Parathyroid adenoma (tissue), 2 donors: ENCODE measurements at regions not wholly inside any gene's neighbourhood (a gene's known extent, or its start where the extent isn't known, plus 50 kb on each side); places are given as distances from the start of the nearest gene placed in this dataset.

ENCODE experiments used
- H2AFZ ChIP-seq: fragments of 300-600 bp; sonication (generic); one replicate; pipeline ENCODE4 v1.7.0; 2017; ENCODE audit warnings: antibody characterized with exemption, mild to moderate bottlenecking
- H3K27ac ChIP-seq: fragments of 300-600 bp; sonication (generic); one replicate; pipeline ENCODE4 v1.7.0; 2017
- H3K27me3 ChIP-seq: fragments of 300-600 bp; sonication (generic); one replicate; pipeline ENCODE4 v1.7.0; 2017; ENCODE audit warnings: low read length; ENCODE audit not compliant: control insufficient read depth, insufficient read depth
- H3K36me3 ChIP-seq: fragments of 300-600 bp; sonication (generic); one replicate; pipeline ENCODE4 v1.7.0; 2017; ENCODE audit warnings: low read length; ENCODE audit not compliant: control insufficient read depth, insufficient read depth
- H3K4me1 ChIP-seq: fragments of 300-600 bp; sonication (generic); one replicate; pipeline ENCODE4 v1.7.0; 2017; ENCODE audit warnings: control low read depth
- H3K4me2 ChIP-seq: fragments of 300-600 bp; sonication (generic); one replicate; pipeline ENCODE4 v1.7.0; 2017; ENCODE audit warnings: low read length
- H3K4me3 ChIP-seq: fragments of 300-600 bp; sonication (generic); one replicate; pipeline ENCODE4 v1.7.0; 2017; ENCODE audit warnings: low read depth, low read length
- H3K79me2 ChIP-seq: fragments of 300-600 bp; sonication (generic); one replicate; pipeline ENCODE4 v1.7.0; 2017; ENCODE audit warnings: control low read depth
- H3K9ac ChIP-seq: fragments of 300-600 bp; sonication (generic); one replicate; pipeline ENCODE4 v1.7.0; 2017; ENCODE audit warnings: mild to moderate bottlenecking
- H3K9me3 ChIP-seq: fragments of 300-600 bp; sonication (generic); one replicate; pipeline ENCODE4 v1.7.0; 2017; ENCODE audit warnings: low read length; ENCODE audit not compliant: control insufficient read depth
- CTCF ChIP-seq: fragments of 300-600 bp; sonication (generic); IDR thresholded peaks from one replicate; pipeline ENCODE4 v1.7.0; 2017; ENCODE audit warnings: antibody characterized with exemption, mild to moderate bottlenecking
- donor health status: primary hyperparathyroidism.

GRCh38 chr7:81574723-81575326, 195.0 kb downstream of the HGF start:
- Histone ChIP-seq H3K36me3 (no peaks in the 10 kb centered on the region), H3K9ac (no peak overlapping the region), H3K4me3 (no peak overlapping the region), H2AFZ (no peak overlapping the region), H3K27ac (no peak overlapping the region), H3K4me2 (no peak overlapping the region), H3K27me3 (no peaks in the 10 kb centered on the region), H3K79me2 (no peaks in the 10 kb centered on the region), H3K9me3 (no peaks in the 10 kb centered on the region), H3K4me1 (no peaks in the 10 kb centered on the region)
- no peak for TF ChIP-seq CTCF

DNA sequence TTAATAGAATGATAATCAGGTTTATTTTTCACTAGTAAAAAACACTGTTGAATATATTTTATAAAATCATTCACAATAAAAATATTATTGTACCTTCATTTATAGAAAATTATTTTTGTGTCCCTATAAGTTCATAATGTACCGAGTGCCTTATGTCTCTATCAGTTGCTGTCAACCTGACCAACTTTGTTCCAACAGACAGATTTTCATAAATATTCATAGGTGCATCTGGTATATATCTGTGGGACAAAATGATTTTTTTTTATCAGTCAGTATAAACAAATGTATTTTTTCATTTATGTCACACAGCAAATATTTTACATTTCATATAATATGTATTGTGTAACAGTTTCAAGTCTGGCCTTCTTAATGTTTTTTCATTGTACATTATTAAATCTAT, 195.9 kb downstream of the HGF start:
- Histone ChIP-seq H3K4me2 (no peak overlapping the region), H3K79me2 (no peaks in the 10 kb centered on the region), H3K9me3 (no peaks in the 10 kb centered on the region), H3K9ac (no peak overlapping the region), H3K4me1 (no peaks in the 10 kb centered on the region), H2AFZ (no peak overlapping the region), H3K36me3 (no peaks in the 10 kb centered on the region), H3K27ac (no peak overlapping the region), H3K27me3 (no peaks in the 10 kb centered on the region), H3K4me3 (no peak overlapping the region)
- TF ChIP-seq CTCF: no peak

GRCh38 chr7:81573128-81573527, 196.7 kb downstream of the HGF start:
- H3K36me3 ChIP-seq: no peaks in the 10 kb centered on the region

GRCh38 chr7:81562581-81562980, 207.3 kb downstream of the HGF start:
- TF ChIP-seq CTCF: no peak
- Histone ChIP-seq H3K4me1 (no peaks in the 10 kb centered on the region), H3K9ac (no peak overlapping the region), H3K4me2 (no peak overlapping the region), H3K4me3 (no peak overlapping the region), H3K27me3 (no peaks in the 10 kb centered on the region), H3K9me3 (no peaks in the 10 kb centered on the region), H3K36me3 (no peaks in the 10 kb centered on the region), H2AFZ (no peak overlapping the region), H3K79me2 (no peaks in the 10 kb centered on the region), H3K27ac (no peak overlapping the region)

More at GRCh38 chr7:81573128-81573527, 196.7 kb downstream of the HGF start:
- Histone ChIP-seq H3K9ac (no peak overlapping the region), H2AFZ (no peak overlapping the region), H3K4me1 (no peaks in the 10 kb centered on the region), H3K27me3 (no peaks in the 10 kb centered on the region), H3K4me3 (no peak overlapping the region), H3K79me2 (no peaks in the 10 kb centered on the region), H3K27ac (no peak overlapping the region), H3K9me3 (no peaks in the 10 kb centered on the region), H3K4me2 (no peak overlapping the region)
- TF ChIP-seq CTCF: no peak

- TF ChIP-seq CTCF: no peak
- H3K36me3 ChIP-seq: no peaks in the 10 kb centered on the region
- no peak overlapping the region for H3K9ac ChIP-seq
- H3K9me3 ChIP-seq: no peaks in the 10 kb centered on the region
- no peak overlapping the region for H3K4me3 ChIP-seq
- no peaks in the 10 kb centered on the region for H3K79me2 ChIP-seq
- H2AFZ ChIP-seq: no peak overlapping the region
- H3K4me2 ChIP-seq: no peak overlapping the region
- no peaks in the 10 kb centered on the region for H3K4me1 ChIP-seq
- H3K27me3 ChIP-seq: no peaks in the 10 kb centered on the region
- H3K27ac ChIP-seq: no peak overlapping the region
Measured at GRCh38 chr7:81560708-81561107, 209.1 kb downstream of the HGF start.
